ENCODE measurements at regions not wholly inside any gene's neighbourhood (a gene's known extent, or its start where the extent isn't known, plus 50 kb on each side); places are given as distances from the start of the nearest gene placed in this dataset.

GRCh38 chr3:44048196-44048924 is 193.3 kb upstream of the TOPAZ1 start:
- no peaks in the 10 kb centered on the region for H3K27me3 ChIP-seq (ENCODE audit: control insufficient read depth, insufficient read depth, low read length)
- no peak for DNase-seq (ENCODE audit: low read depth, low spot score)
- no peak overlapping the region for H3K27ac ChIP-seq (ENCODE audit: low read length)
- WGBS (ENCODE audit: insufficient coverage, insufficient read length), result no CpG with 5 or more reads among the region's 3 CpGs
- H3K9me3 ChIP-seq (ENCODE audit: control insufficient read depth, insufficient read depth, low read length), result no peaks in the 10 kb centered on the region
- H3K36me3 ChIP-seq (ENCODE audit: control insufficient read depth, insufficient read depth, low read length), result no peaks in the 10 kb centered on the region; the same call in 1 of the 2 replicates
- H3K4me1 ChIP-seq (ENCODE audit: control insufficient read depth, insufficient read depth, low read length), result no peaks in the 10 kb centered on the region
- no peak overlapping the region for H3K4me3 ChIP-seq (ENCODE audit: low read length)

GRCh38 chr3:44048949-44049348 is 192.7 kb upstream of the TOPAZ1 start:
- DNase-seq (ENCODE audit: low read depth, low spot score), result no peak
- Histone ChIP-seq H3K27me3 (ENCODE audit: control insufficient read depth, insufficient read depth, low read length) (no peaks in the 10 kb centered on the region), H3K27ac (ENCODE audit: low read length) (no peak overlapping the region), H3K4me1 (ENCODE audit: control insufficient read depth, insufficient read depth, low read length) (no peaks in the 10 kb centered on the region), H3K36me3 (ENCODE audit: control insufficient read depth, insufficient read depth, low read length) (no peaks in the 10 kb centered on the region; the same call in 1 of the 2 replicates), H3K4me3 (ENCODE audit: low read length) (no peak overlapping the region), H3K9me3 (ENCODE audit: control insufficient read depth, insufficient read depth, low read length) (no peaks in the 10 kb centered on the region)
- WGBS (ENCODE audit: insufficient coverage, insufficient read length), result 100% methylated on average over 1 of the region's 2 CpGs

DNA sequence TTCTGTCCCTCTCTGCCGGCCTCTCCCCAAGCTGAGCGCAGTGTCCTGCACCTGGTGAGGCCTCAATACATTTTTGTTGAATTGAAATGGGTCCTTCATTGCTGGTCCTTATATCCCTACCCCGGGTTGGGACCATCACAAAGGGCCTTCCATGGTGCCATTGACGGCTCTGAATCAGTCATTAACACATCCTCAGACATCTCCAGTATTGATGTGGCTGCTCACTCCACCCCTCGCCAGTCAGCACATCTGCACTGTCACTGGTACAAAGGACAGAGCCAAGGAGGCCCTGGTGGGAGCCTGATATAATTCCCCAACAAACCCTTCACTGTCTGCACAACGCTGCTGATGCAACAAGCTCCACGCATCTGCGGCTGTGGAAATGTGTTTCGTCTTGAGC is 191.6 kb upstream of the TOPAZ1 start:
- no CpG with 5 or more reads among the region's 9 CpGs for WGBS (ENCODE audit: insufficient coverage, insufficient read length)
- Histone ChIP-seq H3K4me1 (ENCODE audit: control insufficient read depth, insufficient read depth, low read length) (no peaks in the 10 kb centered on the region), H3K9me3 (ENCODE audit: control insufficient read depth, insufficient read depth, low read length) (no peaks in the 10 kb centered on the region), H3K27me3 (ENCODE audit: control insufficient read depth, insufficient read depth, low read length) (no peaks in the 10 kb centered on the region), H3K27ac (ENCODE audit: low read length) (no peak overlapping the region), H3K36me3 (ENCODE audit: control insufficient read depth, insufficient read depth, low read length) (no peaks in the 10 kb centered on the region; the same call in 1 of the 2 replicates), H3K4me3 (ENCODE audit: low read length) (no peak overlapping the region)
- no peak for DNase-seq (ENCODE audit: low read depth, low spot score)

- WGBS (ENCODE audit: insufficient coverage, insufficient read length), result no CpG with 5 or more reads among the region's 3 CpGs
- Histone ChIP-seq H3K36me3 (ENCODE audit: control insufficient read depth, insufficient read depth, low read length) (no peaks in the 10 kb centered on the region; the same call in 1 of the 2 replicates), H3K9me3 (ENCODE audit: control insufficient read depth, insufficient read depth, low read length) (no peaks in the 10 kb centered on the region), H3K4me1 (ENCODE audit: control insufficient read depth, insufficient read depth, low read length) (no peaks in the 10 kb centered on the region), H3K27ac (ENCODE audit: low read length) (no peak overlapping the region), H3K4me3 (ENCODE audit: low read length) (no peak overlapping the region), H3K27me3 (ENCODE audit: control insufficient read depth, insufficient read depth, low read length) (no peaks in the 10 kb centered on the region)
- DNase-seq (ENCODE audit: low read depth, low spot score), result no peak
Observed at GRCh38 chr3:44050867-44051266, 190.8 kb upstream of the TOPAZ1 start.

- Histone ChIP-seq H3K36me3 (ENCODE audit: control insufficient read depth, insufficient read depth, low read length) (no peaks in the 10 kb centered on the region), H3K4me3 (ENCODE audit: low read length) (no peak overlapping the region), H3K9me3 (ENCODE audit: control insufficient read depth, insufficient read depth, low read length) (no peaks in the 10 kb centered on the region), H3K27me3 (ENCODE audit: control insufficient read depth, insufficient read depth, low read length) (no peaks in the 10 kb centered on the region), H3K27ac (ENCODE audit: low read length) (no peak overlapping the region), H3K4me1 (ENCODE audit: control insufficient read depth, insufficient read depth, low read length) (peaks cover 2% of the 10 kb centered on the region)
- DNase-seq (ENCODE audit: low read depth, low spot score), result no peak
- WGBS (ENCODE audit: insufficient coverage, insufficient read length), result no CpG with 5 or more reads among the region's 3 CpGs
Observed at GRCh38 chr3:44055951-44056350, 185.7 kb upstream of the TOPAZ1 start.

DNA sequence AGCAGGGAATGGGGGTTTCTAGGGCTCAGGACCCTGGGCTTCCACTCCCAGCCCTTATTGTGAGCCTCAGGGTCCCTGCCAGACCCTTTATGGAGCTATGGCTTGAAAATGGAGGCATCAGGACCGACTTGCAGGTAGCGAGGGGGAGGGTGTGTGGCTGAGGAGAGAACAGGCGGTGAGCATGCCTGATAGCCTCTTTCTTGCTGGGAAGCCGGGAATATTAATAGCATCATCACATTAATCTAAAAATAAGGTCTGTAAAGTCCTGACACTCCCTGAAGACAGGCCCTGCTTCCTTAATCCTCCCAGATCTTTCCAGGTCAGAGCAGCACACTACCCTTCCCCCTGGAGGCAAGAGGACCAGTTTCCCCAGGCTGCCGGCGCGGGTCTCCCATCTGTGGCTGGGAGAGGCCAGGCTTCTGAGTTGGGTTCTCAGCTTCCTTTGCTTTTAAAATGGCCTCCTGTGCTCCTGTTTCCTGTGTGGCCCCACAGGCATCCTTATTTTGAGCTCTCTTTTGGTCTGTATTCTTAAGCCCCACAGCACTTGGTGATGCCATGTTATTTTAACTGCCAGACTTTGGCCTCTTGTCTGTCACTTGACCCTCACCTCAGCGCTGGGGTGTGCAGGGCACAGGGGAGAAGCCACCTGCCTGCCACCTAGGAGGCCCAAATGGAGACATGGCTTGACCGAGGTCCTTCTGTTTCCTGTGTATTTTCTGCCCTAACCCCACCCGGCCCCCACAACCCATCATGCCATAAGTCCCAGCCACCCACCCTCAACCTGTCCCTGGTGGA is 185.0 kb upstream of the TOPAZ1 start:
- Histone ChIP-seq H3K9me3 (ENCODE audit: control insufficient read depth, insufficient read depth, low read length) (no peaks in the 10 kb centered on the region), H3K36me3 (ENCODE audit: control insufficient read depth, insufficient read depth, low read length) (no peaks in the 10 kb centered on the region), H3K27me3 (ENCODE audit: control insufficient read depth, insufficient read depth, low read length) (no peaks in the 10 kb centered on the region), H3K4me1 (ENCODE audit: control insufficient read depth, insufficient read depth, low read length) (peaks cover 2% of the 10 kb centered on the region), H3K4me3 (ENCODE audit: low read length) (no peak overlapping the region), H3K27ac (ENCODE audit: low read length) (no peak overlapping the region)
- DNase-seq (ENCODE audit: low read depth, low spot score), result no peak
- WGBS (ENCODE audit: insufficient coverage, insufficient read length), result no CpG with 5 or more reads among the region's 10 CpGs

- Histone ChIP-seq H3K27ac (ENCODE audit: low read length) (no peak overlapping the region), H3K9me3 (ENCODE audit: control insufficient read depth, insufficient read depth, low read length) (no peaks in the 10 kb centered on the region), H3K4me1 (ENCODE audit: control insufficient read depth, insufficient read depth, low read length) (peaks cover 7% of the 10 kb centered on the region), H3K27me3 (ENCODE audit: control insufficient read depth, insufficient read depth, low read length) (no peaks in the 10 kb centered on the region), H3K4me3 (ENCODE audit: low read length) (no peak overlapping the region), H3K36me3 (ENCODE audit: control insufficient read depth, insufficient read depth, low read length) (no peaks in the 10 kb centered on the region)
- WGBS (ENCODE audit: insufficient coverage, insufficient read length), result no CpG with 5 or more reads among the region's 15 CpGs
- DNase-seq (ENCODE audit: low read depth, low spot score), result no peak
Observed at GRCh38 chr3:44058022-44058867, 183.4 kb upstream of the TOPAZ1 start.

GRCh38 chr3:44058868-44059203 is 182.8 kb upstream of the TOPAZ1 start:
- Histone ChIP-seq H3K9me3 (ENCODE audit: control insufficient read depth, insufficient read depth, low read length) (no peaks in the 10 kb centered on the region), H3K4me1 (ENCODE audit: control insufficient read depth, insufficient read depth, low read length) (peaks cover 9% of the 10 kb centered on the region), H3K36me3 (ENCODE audit: control insufficient read depth, insufficient read depth, low read length) (no peaks in the 10 kb centered on the region), H3K27me3 (ENCODE audit: control insufficient read depth, insufficient read depth, low read length) (no peaks in the 10 kb centered on the region), H3K4me3 (ENCODE audit: low read length) (no peak overlapping the region), H3K27ac (ENCODE audit: low read length) (no peak overlapping the region)
- no peak for DNase-seq (ENCODE audit: low read depth, low spot score)
- WGBS (ENCODE audit: insufficient coverage, insufficient read length), result no CpG with 5 or more reads among the region's 5 CpGs

DNA sequence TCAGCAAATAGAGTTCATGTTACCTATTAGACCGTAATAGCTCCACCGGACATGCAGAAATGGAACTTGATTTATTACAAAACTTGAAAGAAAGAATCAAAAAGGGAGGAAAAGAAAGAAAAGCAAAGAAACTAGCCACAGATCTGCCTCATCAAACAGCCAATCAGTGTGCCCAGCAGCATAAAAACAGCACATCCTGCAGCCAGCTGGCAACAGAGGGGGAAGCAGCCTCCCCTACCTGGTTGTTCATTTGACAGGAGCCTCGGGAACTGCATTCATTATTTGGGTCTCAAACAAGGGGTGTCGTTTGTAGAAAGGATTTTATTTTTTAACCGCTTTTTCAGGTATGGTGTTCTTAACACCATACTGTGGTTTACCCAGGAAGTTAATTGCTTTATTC is 181.5 kb upstream of the TOPAZ1 start:
- no CpG with 5 or more reads among the region's 5 CpGs for WGBS (ENCODE audit: insufficient coverage, insufficient read length)
- no peak overlapping the region for H3K27ac ChIP-seq (ENCODE audit: low read length)

GRCh38 chr3:44061268-44061667 is 180.4 kb upstream of the TOPAZ1 start:
- DNase-seq (ENCODE audit: low read depth, low spot score), result no peak
- no CpG with 5 or more reads among the region's 3 CpGs for WGBS (ENCODE audit: insufficient coverage, insufficient read length)
- Histone ChIP-seq H3K27ac (ENCODE audit: low read length) (no peak overlapping the region), H3K36me3 (ENCODE audit: control insufficient read depth, insufficient read depth, low read length) (no peaks in the 10 kb centered on the region), H3K27me3 (ENCODE audit: control insufficient read depth, insufficient read depth, low read length) (no peaks in the 10 kb centered on the region), H3K4me1 (ENCODE audit: control insufficient read depth, insufficient read depth, low read length) (peaks cover 9% of the 10 kb centered on the region), H3K4me3 (ENCODE audit: low read length) (no peak overlapping the region), H3K9me3 (ENCODE audit: control insufficient read depth, insufficient read depth, low read length) (no peaks in the 10 kb centered on the region)

More for the DNA sequence above, 181.5 kb upstream of the TOPAZ1 start:
- no peaks in the 10 kb centered on the region for H3K36me3 ChIP-seq (ENCODE audit: control insufficient read depth, insufficient read depth, low read length)
- DNase-seq (ENCODE audit: low read depth, low spot score), result no peak
- H3K4me3 ChIP-seq (ENCODE audit: low read length), result no peak overlapping the region
- H3K27me3 ChIP-seq (ENCODE audit: control insufficient read depth, insufficient read depth, low read length), result no peaks in the 10 kb centered on the region
- peaks cover 9% of the 10 kb centered on the region for H3K4me1 ChIP-seq (ENCODE audit: control insufficient read depth, insufficient read depth, low read length)
- no peaks in the 10 kb centered on the region for H3K9me3 ChIP-seq (ENCODE audit: control insufficient read depth, insufficient read depth, low read length)

Data from iPS DF 6.9 (cell line).